Epithelial cell of proximal tubule (primary cell): ENCODE measurements at regions not wholly inside any gene's neighbourhood (a gene's known extent, or its start where the extent isn't known, plus 50 kb on each side); places are given as distances from the start of the nearest gene placed in this dataset.

ENCODE experiments used
- DNase-seq: peaks from one replicate; pipeline ENCODE4 v3.0.0-alpha.2; 2011; ENCODE audit warnings: low read depth
- H3K4me3 ChIP-seq: 2 replicates; pipeline ENCODE4 v1.5.1; 2011; ENCODE audit warnings: low read depth, mild to moderate bottlenecking, low read length
- CTCF ChIP-seq: conservative IDR thresholded peaks from 2 replicates; pipeline ENCODE4 v1.5.1; 2012; ENCODE audit warnings: low read depth, mild to moderate bottlenecking, low read length

- no peak overlapping the region for H3K4me3 ChIP-seq
- TF ChIP-seq CTCF = no peak
- DNase-seq = no peak
Measured at GRCh38 chr6:104596091-104596490, 263.6 kb downstream of the HACE1 start.

- TF ChIP-seq CTCF = no peak
- no peak for DNase-seq
- H3K4me3 ChIP-seq = no peak overlapping the region
Measured at GRCh38 chr6:104595311-104595820, 264.4 kb downstream of the HACE1 start.

GRCh38 chr6:104591573-104592334 lies 268.0 kb downstream of the HACE1 start:
- DNase-seq = no peak
- no peak for TF ChIP-seq CTCF
- no peak overlapping the region for H3K4me3 ChIP-seq

GRCh38 chr6:104589940-104590339 lies 269.8 kb downstream of the HACE1 start:
- TF ChIP-seq CTCF = no peak
- no peak overlapping the region for H3K4me3 ChIP-seq
- no peak for DNase-seq

GRCh38 chr6:104585646-104586045 lies 274.1 kb downstream of the HACE1 start:
- DNase-seq = no peak
- TF ChIP-seq CTCF = no peak
- no peak overlapping the region for H3K4me3 ChIP-seq

GRCh38 chr6:104580452-104580851 lies 279.3 kb downstream of the HACE1 start:
- no peak for TF ChIP-seq CTCF
- H3K4me3 ChIP-seq = no peak overlapping the region

More at GRCh38 chr6:104580452-104580851, 279.3 kb downstream of the HACE1 start:
- no peak for DNase-seq
